ENCODE measurements at regions not wholly inside any gene's neighbourhood (a gene's known extent, or its start where the extent isn't known, plus 50 kb on each side); places are given as distances from the start of the nearest gene placed in this dataset.

GRCh38 chr3:95750097-95750496, 1064.3 kb upstream of the EPHA6 start:
- Histone ChIP-seq H3K27ac (ENCODE audit: low read length) (no peak overlapping the region), H3K4me3 (ENCODE audit: low read length) (no peak overlapping the region), H3K4me1 (ENCODE audit: low read length) (no peaks in the 10 kb centered on the region), H3K27me3 (ENCODE audit: low read length) (no peaks in the 10 kb centered on the region), H3K9me3 (ENCODE audit: low read length) (peaks cover 7% of the 10 kb centered on the region; the same call in 1 of the 2 replicates), H3K79me2 (ENCODE audit: low read length) (no peaks in the 10 kb centered on the region), H3K4me2 (ENCODE audit: low read depth, low read length, poor library complexity, severe bottlenecking) (no peak overlapping the region), H2AFZ (ENCODE audit: low read length) (no peak overlapping the region), H3K9me2 (replicated peaks; ENCODE audit: insufficient read depth, low read length) (no peaks in the 10 kb centered on the region), H4K20me1 (ENCODE audit: insufficient read depth, low read depth, low read length) (no peaks in the 10 kb centered on the region), H3K36me3 (ENCODE audit: insufficient read depth, low read length) (no peaks in the 10 kb centered on the region), H3K9ac (ENCODE audit: low read length) (no peak overlapping the region)
- DNase-seq = no peak

- Histone ChIP-seq H3K27ac (ENCODE audit: low read length) (no peak overlapping the region), H2AFZ (ENCODE audit: low read length) (no peak overlapping the region), H3K27me3 (ENCODE audit: low read length) (no peaks in the 10 kb centered on the region), H3K9me3 (ENCODE audit: low read length) (peaks cover 7% of the 10 kb centered on the region; the same call in 1 of the 2 replicates), H3K4me1 (ENCODE audit: low read length) (no peaks in the 10 kb centered on the region), H3K4me3 (ENCODE audit: low read length) (no peak overlapping the region), H4K20me1 (ENCODE audit: insufficient read depth, low read depth, low read length) (no peaks in the 10 kb centered on the region), H3K9me2 (replicated peaks; ENCODE audit: insufficient read depth, low read length) (no peaks in the 10 kb centered on the region), H3K36me3 (ENCODE audit: insufficient read depth, low read length) (no peaks in the 10 kb centered on the region), H3K79me2 (ENCODE audit: low read length) (no peaks in the 10 kb centered on the region), H3K9ac (ENCODE audit: low read length) (no peak overlapping the region), H3K4me2 (ENCODE audit: low read depth, low read length, poor library complexity, severe bottlenecking) (no peak overlapping the region)
- no peak for DNase-seq
These were observed 1062.9 kb upstream of the EPHA6 start for GRCh38 chr3:95751509-95751908.

DNA sequence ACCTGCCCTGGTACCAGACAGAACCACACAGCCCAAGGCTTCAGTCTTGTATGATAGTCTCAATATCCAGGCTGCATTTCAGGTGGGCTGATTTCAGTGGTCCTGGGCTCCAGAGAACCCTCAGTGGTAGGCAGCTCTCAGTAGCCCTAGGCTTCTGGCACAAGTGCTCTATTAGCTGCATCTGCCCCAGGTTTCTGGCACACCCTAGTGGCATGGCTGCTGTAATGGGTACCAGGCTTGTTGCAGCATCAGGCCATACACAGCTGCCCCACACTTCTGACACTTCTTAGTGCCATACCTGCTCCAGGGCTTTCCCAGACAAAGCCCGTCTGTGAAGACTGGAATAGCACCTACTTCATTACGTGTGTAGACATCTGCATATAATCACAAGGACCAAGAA, 1062.2 kb upstream of the EPHA6 start:
- no peaks in the 10 kb centered on the region for H3K27me3 ChIP-seq (ENCODE audit: low read length)
- H2AFZ ChIP-seq (ENCODE audit: low read length) = no peak overlapping the region
- no peaks in the 10 kb centered on the region for H3K79me2 ChIP-seq (ENCODE audit: low read length)
- H3K9me3 ChIP-seq (ENCODE audit: low read length) = peaks cover 7% of the 10 kb centered on the region; the same call in 1 of the 2 replicates
- H3K4me3 ChIP-seq (ENCODE audit: low read length) = no peak overlapping the region
- no peak overlapping the region for H3K9ac ChIP-seq (ENCODE audit: low read length)
- H4K20me1 ChIP-seq (ENCODE audit: insufficient read depth, low read depth, low read length) = no peaks in the 10 kb centered on the region
- no peak overlapping the region for H3K4me2 ChIP-seq (ENCODE audit: low read depth, low read length, poor library complexity, severe bottlenecking)
- H3K27ac ChIP-seq (ENCODE audit: low read length) = no peak overlapping the region
- H3K9me2 ChIP-seq (replicated peaks; ENCODE audit: insufficient read depth, low read length) = no peaks in the 10 kb centered on the region
- H3K36me3 ChIP-seq (ENCODE audit: insufficient read depth, low read length) = no peaks in the 10 kb centered on the region
- no peaks in the 10 kb centered on the region for H3K4me1 ChIP-seq (ENCODE audit: low read length)
- DNase-seq = no peak

DNA sequence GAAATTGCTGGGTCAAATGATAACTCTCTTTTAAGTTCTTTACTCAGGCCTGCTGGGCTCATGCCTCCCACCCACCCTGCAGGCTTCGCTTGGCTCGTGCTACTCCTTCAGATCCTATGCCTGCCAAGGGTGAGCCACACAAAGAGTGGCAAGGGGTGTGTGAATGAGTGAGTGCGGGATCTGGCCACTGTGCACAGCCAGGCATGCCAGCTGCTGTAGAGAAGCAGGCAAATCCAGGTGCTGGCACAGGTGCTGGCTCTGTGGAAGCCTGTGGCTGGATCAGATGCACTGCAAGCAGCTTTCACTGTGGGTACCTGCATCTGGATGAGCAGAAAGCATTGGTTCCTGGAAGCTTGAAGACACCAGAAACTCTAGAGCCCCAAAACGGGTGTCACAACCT, 1055.7 kb upstream of the EPHA6 start:
- Histone ChIP-seq H3K27me3 (ENCODE audit: low read length) (no peaks in the 10 kb centered on the region), H3K9me2 (replicated peaks; ENCODE audit: insufficient read depth, low read length) (no peaks in the 10 kb centered on the region), H3K9ac (ENCODE audit: low read length) (no peak overlapping the region), H3K9me3 (ENCODE audit: low read length) (no peaks in the 10 kb centered on the region; the same call in 1 of the 2 replicates), H2AFZ (ENCODE audit: low read length) (no peak overlapping the region), H3K27ac (ENCODE audit: low read length) (no peak overlapping the region), H3K4me2 (ENCODE audit: low read depth, low read length, poor library complexity, severe bottlenecking) (no peak overlapping the region), H3K36me3 (ENCODE audit: insufficient read depth, low read length) (no peaks in the 10 kb centered on the region), H3K79me2 (ENCODE audit: low read length) (no peaks in the 10 kb centered on the region), H4K20me1 (ENCODE audit: insufficient read depth, low read depth, low read length) (no peaks in the 10 kb centered on the region), H3K4me3 (ENCODE audit: low read length) (no peak overlapping the region), H3K4me1 (ENCODE audit: low read length) (no peaks in the 10 kb centered on the region)
- DNase-seq = no peak

DNA sequence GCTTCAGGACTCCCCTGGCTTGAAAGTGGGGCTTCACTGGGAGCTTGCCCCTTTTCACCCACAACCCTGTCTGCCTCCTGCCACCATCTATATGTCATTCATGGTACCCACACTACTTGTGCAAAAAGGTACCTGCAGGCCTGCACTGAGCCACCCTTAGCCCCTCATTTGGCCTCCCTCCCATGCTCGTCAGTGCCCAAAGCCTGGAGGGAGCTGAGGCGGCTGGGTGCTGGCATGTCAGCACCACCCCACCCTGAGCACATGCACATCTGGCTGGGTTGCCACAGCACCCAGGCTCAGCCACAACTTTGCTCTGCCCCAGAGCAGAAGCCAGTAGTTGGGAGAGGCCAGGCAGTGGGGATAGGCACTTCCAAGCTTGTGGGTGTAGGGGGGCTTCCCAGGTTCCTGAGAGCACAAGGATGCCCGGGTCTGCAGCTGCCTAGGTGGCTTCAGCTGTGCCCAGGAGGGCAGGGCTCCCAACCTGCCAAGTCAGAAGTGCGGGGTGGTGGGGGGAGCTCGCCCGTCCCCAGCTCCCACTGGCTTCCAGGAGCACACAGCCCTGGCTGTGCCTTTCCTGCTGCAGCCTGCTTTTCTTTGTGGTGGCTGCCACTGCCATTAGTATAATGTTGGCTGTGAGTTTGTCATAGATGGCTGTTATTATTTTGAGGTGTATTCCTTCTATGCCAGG, 1054.6 kb upstream of the EPHA6 start:
- H3K9ac ChIP-seq (ENCODE audit: low read length) = no peak overlapping the region

DNA sequence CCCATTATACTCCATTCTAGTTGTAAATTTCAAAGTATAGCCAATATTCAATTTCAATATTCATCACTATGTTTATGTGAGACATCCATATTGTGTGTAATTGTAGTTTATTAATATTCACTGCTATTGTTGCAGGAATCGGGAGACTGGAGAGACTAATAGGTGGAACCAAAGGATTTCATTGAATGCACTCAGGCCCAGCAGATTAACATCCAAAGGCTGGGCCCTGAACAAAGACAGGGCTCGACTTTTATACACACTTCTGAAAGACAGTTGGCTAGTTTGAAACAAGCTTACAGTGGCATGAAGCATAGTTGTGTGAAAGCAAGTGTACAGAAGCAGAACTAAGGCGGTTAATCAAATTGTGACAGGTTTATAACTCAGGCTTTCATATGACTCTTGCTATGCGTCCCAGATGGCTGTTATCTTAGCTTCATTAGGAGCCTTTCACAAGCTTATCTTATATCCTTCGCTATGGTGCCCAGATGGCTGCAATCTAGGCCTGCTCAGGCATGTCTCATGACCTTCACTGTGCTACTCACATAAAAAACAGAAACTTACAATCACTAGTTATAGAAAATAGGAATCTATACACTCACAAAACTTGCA, 1038.8 kb upstream of the EPHA6 start:
- Histone ChIP-seq H4K20me1 (ENCODE audit: insufficient read depth, low read depth, low read length) (no peaks in the 10 kb centered on the region), H3K4me3 (ENCODE audit: low read length) (no peak overlapping the region), H3K9ac (ENCODE audit: low read length) (no peak overlapping the region), H3K27me3 (ENCODE audit: low read length) (no peaks in the 10 kb centered on the region), H3K9me2 (replicated peaks; ENCODE audit: insufficient read depth, low read length) (no peaks in the 10 kb centered on the region), H2AFZ (ENCODE audit: low read length) (no peak overlapping the region), H3K79me2 (ENCODE audit: low read length) (no peaks in the 10 kb centered on the region), H3K9me3 (ENCODE audit: low read length) (peaks cover 25% of the 10 kb centered on the region), H3K36me3 (ENCODE audit: insufficient read depth, low read length) (no peaks in the 10 kb centered on the region), H3K4me2 (ENCODE audit: low read depth, low read length, poor library complexity, severe bottlenecking) (no peak overlapping the region), H3K27ac (ENCODE audit: low read length) (no peak overlapping the region), H3K4me1 (ENCODE audit: low read length) (no peaks in the 10 kb centered on the region)
- no peak for DNase-seq

More for the DNA sequence above, 1054.6 kb upstream of the EPHA6 start:
- Histone ChIP-seq H3K4me3 (ENCODE audit: low read length) (no peak overlapping the region), H3K9me2 (replicated peaks; ENCODE audit: insufficient read depth, low read length) (no peaks in the 10 kb centered on the region), H2AFZ (ENCODE audit: low read length) (no peak overlapping the region), H3K4me1 (ENCODE audit: low read length) (no peaks in the 10 kb centered on the region), H3K36me3 (ENCODE audit: insufficient read depth, low read length) (no peaks in the 10 kb centered on the region), H3K27ac (ENCODE audit: low read length) (no peak overlapping the region), H3K9me3 (ENCODE audit: low read length) (no peaks in the 10 kb centered on the region; the same call in 1 of the 2 replicates), H3K27me3 (ENCODE audit: low read length) (no peaks in the 10 kb centered on the region), H3K4me2 (ENCODE audit: low read depth, low read length, poor library complexity, severe bottlenecking) (no peak overlapping the region), H4K20me1 (ENCODE audit: insufficient read depth, low read depth, low read length) (no peaks in the 10 kb centered on the region), H3K79me2 (ENCODE audit: low read length) (no peaks in the 10 kb centered on the region)
- DNase-seq = no peak

DNA sequence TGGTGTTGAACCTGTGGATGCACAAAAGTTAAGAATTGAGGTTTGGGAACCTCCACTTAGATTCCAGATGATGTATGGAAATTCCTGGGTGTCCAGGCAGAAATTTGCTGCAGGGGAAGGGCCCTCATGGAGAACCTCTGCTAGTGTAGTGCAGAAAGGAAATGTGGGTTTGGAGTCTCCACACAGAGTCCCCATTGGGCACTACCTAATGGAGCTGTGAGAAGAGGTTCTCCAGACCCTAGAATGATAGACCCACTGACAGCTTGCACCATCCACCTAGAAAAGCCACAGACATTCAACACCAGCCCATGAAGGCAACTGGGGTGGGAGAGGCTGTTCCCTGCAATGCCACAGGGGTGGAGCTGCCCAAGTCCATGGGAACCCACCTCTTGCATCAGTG, 1032.8 kb upstream of the EPHA6 start:
- no peak for DNase-seq
- Histone ChIP-seq H3K9me2 (replicated peaks; ENCODE audit: insufficient read depth, low read length) (no peaks in the 10 kb centered on the region), H2AFZ (ENCODE audit: low read length) (no peak overlapping the region), H4K20me1 (ENCODE audit: insufficient read depth, low read depth, low read length) (no peaks in the 10 kb centered on the region), H3K27ac (ENCODE audit: low read length) (no peak overlapping the region), H3K9ac (ENCODE audit: low read length) (no peak overlapping the region), H3K4me3 (ENCODE audit: low read length) (no peak overlapping the region), H3K9me3 (ENCODE audit: low read length) (peaks cover 6% of the 10 kb centered on the region; the same call in 1 of the 2 replicates), H3K79me2 (ENCODE audit: low read length) (no peaks in the 10 kb centered on the region), H3K36me3 (ENCODE audit: insufficient read depth, low read length) (no peaks in the 10 kb centered on the region), H3K27me3 (ENCODE audit: low read length) (no peaks in the 10 kb centered on the region), H3K4me2 (ENCODE audit: low read depth, low read length, poor library complexity, severe bottlenecking) (no peak overlapping the region), H3K4me1 (ENCODE audit: low read length) (no peaks in the 10 kb centered on the region)

DNA sequence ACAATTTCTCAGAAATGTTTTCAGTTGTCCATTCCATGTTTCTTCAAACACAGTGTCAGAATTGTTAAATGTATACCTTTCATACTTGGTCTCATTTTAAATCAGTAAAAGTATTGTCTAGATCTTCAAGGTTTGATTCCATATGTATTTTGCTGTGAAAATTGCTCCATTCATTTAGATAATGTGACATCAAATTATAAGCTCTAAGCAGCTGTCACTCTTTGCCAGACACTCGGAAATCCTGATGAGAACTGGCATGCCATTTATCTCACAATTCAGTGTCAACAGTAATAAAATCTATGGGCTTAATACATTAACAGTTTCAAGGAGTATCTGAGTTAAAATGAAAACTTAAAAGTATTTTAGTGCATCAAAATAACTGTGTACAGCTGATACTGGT, 1025.3 kb upstream of the EPHA6 start:
- H3K27ac ChIP-seq (ENCODE audit: low read length) = no peak overlapping the region
- H3K27me3 ChIP-seq (ENCODE audit: low read length) = no peaks in the 10 kb centered on the region
- H3K4me1 ChIP-seq (ENCODE audit: low read length) = no peaks in the 10 kb centered on the region
- no peak overlapping the region for H3K4me2 ChIP-seq (ENCODE audit: low read depth, low read length, poor library complexity, severe bottlenecking)
- DNase-seq = no peak
- H3K36me3 ChIP-seq (ENCODE audit: insufficient read depth, low read length) = no peaks in the 10 kb centered on the region
- H3K79me2 ChIP-seq (ENCODE audit: low read length) = no peaks in the 10 kb centered on the region
- H3K9ac ChIP-seq (ENCODE audit: low read length) = no peak overlapping the region
- no peaks in the 10 kb centered on the region for H4K20me1 ChIP-seq (ENCODE audit: insufficient read depth, low read depth, low read length)
- no peaks in the 10 kb centered on the region for H3K9me2 ChIP-seq (replicated peaks; ENCODE audit: insufficient read depth, low read length)
- peaks cover 3% of the 10 kb centered on the region; the same call in 1 of the 2 replicates for H3K9me3 ChIP-seq (ENCODE audit: low read length)
- H2AFZ ChIP-seq (ENCODE audit: low read length) = no peak overlapping the region
- H3K4me3 ChIP-seq (ENCODE audit: low read length) = no peak overlapping the region

All from Karpas-422 (cell line).